Bronchial epithelial cell (primary cell): ENCODE measurements at regions not wholly inside any gene's neighbourhood (a gene's known extent, or its start where the extent isn't known, plus 50 kb on each side); places are given as distances from the start of the nearest gene placed in this dataset.
A peak's percentile ranks its signal among the peaks of the same experiment; 100 is the strongest.
"Not testable (repeated sequence)": the region's sequence is repeated elsewhere in the genome, so short reads cannot be mapped to it uniquely, and the experiment has no call there.

ENCODE experiments used
- DNase-seq: peaks from one replicate; pipeline ENCODE4 v3.0.0-alpha.2; 2010; ENCODE audit warnings: low read depth
- FAIRE-seq: peaks from 2 replicates; lab custom pipeline; 2011; peaks lifted over from hg19 to GRCh38; lab: Jason Lieb, UNC
- H3K27me3 ChIP-seq: 2 replicates; pipeline ENCODE4 v1.5.1; 2011; ENCODE audit warnings: low read length; ENCODE audit not compliant: control insufficient read depth, insufficient read depth
- H3K36me3 ChIP-seq: 2 replicates; pipeline ENCODE4 v1.5.1; 2011; ENCODE audit warnings: low read length; ENCODE audit not compliant: control insufficient read depth, insufficient read depth
- H3K4me3 ChIP-seq: 2 replicates; pipeline ENCODE4 v1.5.1; 2011; ENCODE audit warnings: mild to moderate bottlenecking, low read depth, low read length, control low read depth
- CTCF ChIP-seq: IDR thresholded peaks from 2 replicates; pipeline ENCODE4 v1.5.1; 2011; ENCODE audit warnings: mild to moderate bottlenecking, moderate library complexity, low read length, control low read depth, inconsistent platforms; ENCODE audit not compliant: insufficient read depth, severe bottlenecking

GRCh38 chr16:29321585-29321984 lies 84.9 kb downstream of the NPIPB11 start:
- H3K27me3 ChIP-seq: peaks cover 2% of the 10 kb centered on the region
- H3K36me3 ChIP-seq: no peaks in the 10 kb centered on the region
- no peak overlapping the region for H3K4me3 ChIP-seq
- no peak for TF ChIP-seq CTCF
- no peak for DNase-seq
- no peak for FAIRE-seq

GRCh38 chr16:29321000-29321393 lies 85.5 kb downstream of the NPIPB11 start:
- Histone ChIP-seq H3K27me3 (peaks cover 3% of the 10 kb centered on the region), H3K4me3 (no peak overlapping the region), H3K36me3 (no peaks in the 10 kb centered on the region)
- DNase-seq (no peak), FAIRE-seq (no peak)
- TF ChIP-seq CTCF: no peak

GRCh38 chr16:29320274-29320999 lies 86.1 kb downstream of the NPIPB11 start:
- peaks cover 3% of the 10 kb centered on the region for H3K27me3 ChIP-seq
- FAIRE-seq (no peak), DNase-seq (no peak)
- no peaks in the 10 kb centered on the region for H3K36me3 ChIP-seq
- H3K4me3 ChIP-seq: no peak overlapping the region
- TF ChIP-seq CTCF: no peak

GRCh38 chr16:29319726-29320125 lies 86.8 kb downstream of the NPIPB11 start:
- Histone ChIP-seq H3K27me3 (peaks cover 3% of the 10 kb centered on the region), H3K4me3 (no peak overlapping the region), H3K36me3 (no peaks in the 10 kb centered on the region)
- FAIRE-seq (peak; percentile 18), DNase-seq (no peak)
- TF ChIP-seq CTCF: no peak

- not testable (repeated sequence) for H3K36me3 ChIP-seq, FAIRE-seq, H3K27me3 ChIP-seq, H3K4me3 ChIP-seq
- peak; percentile 30 for DNase-seq
Measured at GRCh38 chr16:29318561-29318968, 87.9 kb downstream of the NPIPB11 start.

GRCh38 chr16:29318037-29318436 lies 88.5 kb downstream of the NPIPB11 start:
- H3K4me3 ChIP-seq: no peak overlapping the region
- peaks cover 3% of the 10 kb centered on the region for H3K27me3 ChIP-seq
- FAIRE-seq (no peak), DNase-seq (no peak)
- TF ChIP-seq CTCF: peak; percentile 42
- H3K36me3 ChIP-seq: no peaks in the 10 kb centered on the region
